ENCODE measurements at regions not wholly inside any gene's neighbourhood (a gene's known extent, or its start where the extent isn't known, plus 50 kb on each side); places are given as distances from the start of the nearest gene placed in this dataset.

DNA sequence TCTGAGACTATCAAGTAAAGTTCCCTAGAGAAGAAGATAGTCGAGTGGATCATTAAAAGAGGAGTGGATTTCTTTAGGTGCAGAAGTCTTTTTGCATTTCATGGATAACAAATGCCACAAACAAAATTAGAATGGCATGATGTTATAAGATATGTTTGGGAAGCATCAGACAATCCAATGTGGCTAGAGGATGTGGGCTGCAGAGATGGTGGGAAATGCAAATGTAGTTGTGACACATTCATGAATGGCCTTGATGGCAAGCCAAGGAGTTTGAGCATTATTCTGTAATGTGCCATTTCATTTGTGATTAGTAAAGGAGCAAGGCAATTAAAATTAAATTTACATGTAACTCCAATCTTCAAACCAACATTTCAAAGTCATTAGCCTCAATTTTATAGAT lies 211.9 kb downstream of the CENPW start:
- H3K4me3 Mint-ChIP-seq (ENCODE audit: unreplicated experiment) = no peak overlapping the region
- no peak for DNase-seq (ENCODE audit: extremely low spot score, unreplicated experiment)
- no peaks in the 10 kb centered on the region for H3K9me3 Mint-ChIP-seq (ENCODE audit: unreplicated experiment)
- H3K4me1 Mint-ChIP-seq (ENCODE audit: unreplicated experiment) = no peaks in the 10 kb centered on the region
- peaks cover 5% of the 10 kb centered on the region for H3K27me3 Mint-ChIP-seq (ENCODE audit: unreplicated experiment)
- H3K27ac Mint-ChIP-seq (ENCODE audit: unreplicated experiment) = no peak overlapping the region
- no peaks in the 10 kb centered on the region for H3K36me3 Mint-ChIP-seq (ENCODE audit: unreplicated experiment)
- TF ChIP-seq, protein P1, sequence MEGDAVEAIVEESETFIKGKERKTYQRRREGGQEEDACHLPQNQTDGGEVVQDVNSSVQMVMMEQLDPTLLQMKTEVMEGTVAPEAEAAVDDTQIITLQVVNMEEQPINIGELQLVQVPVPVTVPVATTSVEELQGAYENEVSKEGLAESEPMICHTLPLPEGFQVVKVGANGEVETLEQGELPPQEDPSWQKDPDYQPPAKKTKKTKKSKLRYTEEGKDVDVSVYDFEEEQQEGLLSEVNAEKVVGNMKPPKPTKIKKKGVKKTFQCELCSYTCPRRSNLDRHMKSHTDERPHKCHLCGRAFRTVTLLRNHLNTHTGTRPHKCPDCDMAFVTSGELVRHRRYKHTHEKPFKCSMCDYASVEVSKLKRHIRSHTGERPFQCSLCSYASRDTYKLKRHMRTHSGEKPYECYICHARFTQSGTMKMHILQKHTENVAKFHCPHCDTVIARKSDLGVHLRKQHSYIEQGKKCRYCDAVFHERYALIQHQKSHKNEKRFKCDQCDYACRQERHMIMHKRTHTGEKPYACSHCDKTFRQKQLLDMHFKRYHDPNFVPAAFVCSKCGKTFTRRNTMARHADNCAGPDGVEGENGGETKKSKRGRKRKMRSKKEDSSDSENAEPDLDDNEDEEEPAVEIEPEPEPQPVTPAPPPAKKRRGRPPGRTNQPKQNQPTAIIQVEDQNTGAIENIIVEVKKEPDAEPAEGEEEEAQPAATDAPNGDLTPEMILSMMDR (IDR thresholded peaks at IDR 0.05) = no peak

DNA sequence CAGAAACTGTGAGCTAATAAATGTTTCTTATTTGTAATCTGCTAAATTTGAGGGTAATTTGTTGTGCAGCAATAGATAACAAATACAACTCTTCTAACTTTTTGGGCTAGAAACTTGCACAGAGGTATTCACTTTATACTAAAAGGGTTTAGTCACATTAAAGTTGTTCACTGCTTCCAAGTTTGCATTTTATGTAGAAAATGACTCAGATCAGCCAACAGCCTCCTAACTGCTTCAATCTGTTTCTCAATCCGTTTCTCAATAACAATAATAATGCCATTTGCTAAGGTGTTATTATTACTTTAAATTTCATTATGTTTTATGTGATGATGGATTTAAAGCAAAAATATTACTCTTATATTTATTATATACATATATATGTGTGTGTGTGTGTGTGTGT lies 213.9 kb downstream of the CENPW start:
- Mint-ChIP-seq H3K4me1 (ENCODE audit: unreplicated experiment) (no peaks in the 10 kb centered on the region), H3K27me3 (ENCODE audit: unreplicated experiment) (peaks cover 5% of the 10 kb centered on the region), H3K27ac (ENCODE audit: unreplicated experiment) (no peak overlapping the region), H3K36me3 (ENCODE audit: unreplicated experiment) (no peaks in the 10 kb centered on the region), H3K9me3 (ENCODE audit: unreplicated experiment) (no peaks in the 10 kb centered on the region), H3K4me3 (ENCODE audit: unreplicated experiment) (no peak overlapping the region)
- TF ChIP-seq, protein P1 (IDR thresholded peaks at IDR 0.05) = no peak
- no peak for DNase-seq (ENCODE audit: extremely low spot score, unreplicated experiment)

DNA sequence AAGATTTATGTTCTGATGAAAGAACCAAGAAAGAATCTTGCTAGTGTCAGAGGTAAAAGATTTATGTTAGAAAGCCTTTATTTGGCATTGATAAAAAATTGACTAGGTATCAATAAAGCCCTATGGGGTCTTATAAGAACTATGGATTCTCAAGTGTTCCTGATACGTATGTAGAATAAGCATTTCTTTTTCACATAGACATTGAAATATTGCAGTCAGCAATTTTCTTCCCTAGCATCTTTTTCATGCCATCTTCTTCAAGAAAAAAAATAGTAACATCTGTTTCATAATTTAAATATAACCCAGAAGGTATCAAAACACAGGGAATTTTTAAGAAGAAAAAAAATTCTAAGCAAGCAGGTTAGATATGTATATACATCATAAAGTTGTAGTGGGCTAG lies 230.6 kb downstream of the CENPW start:
- H3K27me3 Mint-ChIP-seq (ENCODE audit: unreplicated experiment) = no peaks in the 10 kb centered on the region
- H3K4me3 Mint-ChIP-seq (ENCODE audit: unreplicated experiment) = no peak overlapping the region
- no peaks in the 10 kb centered on the region for H3K9me3 Mint-ChIP-seq (ENCODE audit: unreplicated experiment)
- TF ChIP-seq, protein P1 (IDR thresholded peaks at IDR 0.05) = no peak
- H3K36me3 Mint-ChIP-seq (ENCODE audit: unreplicated experiment) = no peaks in the 10 kb centered on the region
- H3K27ac Mint-ChIP-seq (ENCODE audit: unreplicated experiment) = no peak overlapping the region
- no peaks in the 10 kb centered on the region for H3K4me1 Mint-ChIP-seq (ENCODE audit: unreplicated experiment)
- no peak for DNase-seq (ENCODE audit: extremely low spot score, unreplicated experiment)

DNA sequence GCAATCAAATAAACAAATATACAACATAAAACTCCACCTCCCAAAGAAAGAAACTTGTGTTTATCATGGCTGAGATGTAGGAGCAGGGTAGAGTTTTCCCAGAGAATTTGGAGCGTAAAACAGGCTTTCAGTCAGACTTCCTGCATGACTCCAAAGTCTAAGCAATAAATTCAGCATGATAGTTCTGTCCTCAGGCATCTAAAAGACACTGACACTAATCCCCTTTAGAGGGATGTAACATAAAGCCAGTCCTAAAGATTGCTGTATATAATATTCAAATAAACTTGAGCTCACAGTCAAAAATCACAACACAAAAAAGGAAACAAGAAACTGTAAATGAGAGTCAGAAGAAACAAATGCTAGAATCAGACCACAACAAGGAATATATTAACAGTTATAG lies 234.4 kb downstream of the CENPW start:
- no peak overlapping the region for H3K27ac Mint-ChIP-seq (ENCODE audit: unreplicated experiment)
- no peaks in the 10 kb centered on the region for H3K9me3 Mint-ChIP-seq (ENCODE audit: unreplicated experiment)
- no peaks in the 10 kb centered on the region for H3K36me3 Mint-ChIP-seq (ENCODE audit: unreplicated experiment)
- TF ChIP-seq, protein P1 (IDR thresholded peaks at IDR 0.05) = no peak
- no peak overlapping the region for H3K4me3 Mint-ChIP-seq (ENCODE audit: unreplicated experiment)
- no peak for DNase-seq (ENCODE audit: extremely low spot score, unreplicated experiment)
- no peaks in the 10 kb centered on the region for H3K27me3 Mint-ChIP-seq (ENCODE audit: unreplicated experiment)
- H3K4me1 Mint-ChIP-seq (ENCODE audit: unreplicated experiment) = no peaks in the 10 kb centered on the region

DNA sequence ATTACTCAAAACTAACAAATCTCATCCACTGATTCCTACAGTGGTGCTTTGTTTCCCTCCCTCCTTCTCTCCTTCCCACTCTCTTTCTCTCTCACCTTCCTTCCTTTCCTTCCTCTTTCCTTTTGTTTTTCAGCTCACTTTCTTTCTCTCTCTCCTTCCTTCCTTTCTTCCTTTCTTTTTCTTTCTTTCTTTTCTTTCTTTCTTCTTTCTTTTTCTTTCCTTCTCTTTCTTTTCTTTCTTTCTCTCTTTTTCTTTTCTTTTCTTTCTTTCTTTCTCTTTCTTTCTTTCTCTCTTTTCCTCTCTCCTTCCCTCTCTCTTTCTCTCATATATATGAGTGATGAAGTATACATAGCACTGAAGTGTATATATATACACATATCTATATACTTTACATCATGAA lies 241.4 kb downstream of the CENPW start:
- Mint-ChIP-seq H3K4me3 (ENCODE audit: unreplicated experiment) (no peak overlapping the region), H3K4me1 (ENCODE audit: unreplicated experiment) (no peaks in the 10 kb centered on the region), H3K9me3 (ENCODE audit: unreplicated experiment) (no peaks in the 10 kb centered on the region), H3K27ac (ENCODE audit: unreplicated experiment) (no peak overlapping the region), H3K27me3 (ENCODE audit: unreplicated experiment) (no peaks in the 10 kb centered on the region), H3K36me3 (ENCODE audit: unreplicated experiment) (no peaks in the 10 kb centered on the region)
- TF ChIP-seq, protein P1 (IDR thresholded peaks at IDR 0.05) = no peak
- no peak for DNase-seq (ENCODE audit: extremely low spot score, unreplicated experiment)

All from osteocyte (in vitro differentiated cells).